K562 (cell line): ENCODE measurements at regions not wholly inside any gene's neighbourhood (a gene's known extent, or its start where the extent isn't known, plus 50 kb on each side); places are given as distances from the start of the nearest gene placed in this dataset.

Experiments used
- ATAC-seq: fragments of 200-7000 bp; cut with Tn5 transposase; 3 replicates; pipeline ENCODE4 v1.9.1; 2020; ENCODE audit warnings: moderate library complexity
- BruUV-seq: library from RNA; stranded (reverse); fragments of 400-500 nt; replicated peaks from 2 replicates; lab custom pipeline; 2021; lab: Mats Ljungman, UMichigan
- CTCF ChIA-PET: fragments of 300-600 bp; formaldehyde crosslinking; extraction: SDS; loops from one replicate; lab custom pipeline; 2021; ENCODE audit warnings: low intra/inter-chr PET ratio; lab: Yijun Ruan, JAX
- POLR2A ChIA-PET: fragments of 300-600, 350-650 bp; sonication (Branson Sonifier 250); formaldehyde crosslinking; extraction: SDS; loops from one replicate; lab custom pipeline; 2021; ENCODE audit warnings: antibody characterized with exemption, inconsistent platforms; lab: Yijun Ruan, JAX
- DNase-seq, 4 experiments: peaks; one replicate each; pipeline versions ENCODE4 v3.0.0 to v3.0.0-alpha.2; 2011 to 2018; ENCODE audit warnings: low spot score in 3 of 4, mixed read lengths in 3 of 4; ENCODE audit errors: extremely low read depth in 1 of 4
- FAIRE-seq: peaks from 2 replicates; lab custom pipeline; 2011; peaks lifted over from hg19 to GRCh38; lab: Jason Lieb, UNC
- H2AFZ ChIP-seq: 2 replicates; pipeline ENCODE4 v1.6.0; 2011; ENCODE audit warnings: low read depth, low read length, control low read depth, inconsistent platforms
- H3K27ac ChIP-seq: fragments of 200-600 bp; 3 replicates; pipeline ENCODE4 v1.8.0; 2011; ENCODE audit warnings: low read depth, mild to moderate bottlenecking, control low read depth, inconsistent platforms, low read length, moderate library complexity, mixed read lengths; ENCODE audit errors: extremely low read depth
- H3K27me3 ChIP-seq, 2 experiments: fragments of 300-600 bp in 1 of 2; 2 replicates in 1 of 2; 3 replicates in 1 of 2; pipeline versions ENCODE4 v1.6.0 to v1.8.0; 2011; ENCODE audit warnings: inconsistent platforms in 2 of 2, low read length in 2 of 2, mild to moderate bottlenecking in 1 of 2, mixed read lengths in 1 of 2, moderate library complexity in 1 of 2; ENCODE audit not compliant: control insufficient read depth in 2 of 2, insufficient read depth in 2 of 2
- H3K36me3 ChIP-seq: fragments of 300-600 bp; 3 replicates; pipeline ENCODE4 v1.8.0; 2011; ENCODE audit warnings: mild to moderate bottlenecking, low read length, inconsistent platforms; ENCODE audit not compliant: control insufficient read depth, insufficient read depth
- H3K4me1 ChIP-seq, 2 experiments: fragments of 200-600 bp in 1 of 2; replicated peaks in 1 of 2; 2 replicates in 1 of 2; 3 replicates in 1 of 2; pipeline versions ENCODE4 v1.5.1 to v1.8.0; 2011; ENCODE audit warnings: inconsistent platforms in 2 of 2, low read length in 2 of 2, mild to moderate bottlenecking in 1 of 2, mixed read lengths in 1 of 2, moderate library complexity in 1 of 2; ENCODE audit not compliant: control insufficient read depth in 2 of 2, insufficient read depth in 2 of 2
- H3K4me2 ChIP-seq: 2 replicates; pipeline ENCODE4 v1.6.1; 2011; ENCODE audit warnings: low read length, control low read depth, inconsistent platforms, mixed read lengths; ENCODE audit not compliant: insufficient read depth
- H3K4me3 ChIP-seq: fragments of 200-600 bp; sonication (generic), shearing (Covaris generic); 2 replicates; pipeline ENCODE4 v1.5.1; 2016; ENCODE audit warnings: control low read depth, inconsistent platforms
- H3K79me2 ChIP-seq: fragments of 200-600 bp; 3 replicates; pipeline ENCODE4 v1.8.0; 2011; ENCODE audit warnings: low read length, inconsistent platforms; ENCODE audit not compliant: control insufficient read depth, insufficient read depth
- H3K9ac ChIP-seq, 2 experiments: 2 replicates each; pipeline versions ENCODE4 v1.6.0 to v1.6.1; 2011; ENCODE audit warnings: low read depth in 2 of 2, low read length in 2 of 2, control low read depth in 1 of 2, inconsistent platforms in 1 of 2, mild to moderate bottlenecking in 1 of 2, mixed read lengths in 1 of 2; ENCODE audit not compliant: insufficient read depth in 1 of 2
- H3K9me1 ChIP-seq: one replicate; pipeline ENCODE4 v1.6.0; 2011; ENCODE audit warnings: inconsistent platforms, mild to moderate bottlenecking, low read length, moderate library complexity; ENCODE audit not compliant: control insufficient read depth, insufficient read depth
- H3K9me3 ChIP-seq: replicated peaks from 2 replicates; pipeline ENCODE4 v1.5.1; 2011; ENCODE audit warnings: low read depth, low read length, inconsistent platforms; ENCODE audit not compliant: control insufficient read depth, insufficient read depth
- H4K20me1 ChIP-seq: replicated peaks from 2 replicates; pipeline ENCODE4 v1.6.1; 2011; ENCODE audit warnings: low read length, inconsistent platforms, mixed read lengths; ENCODE audit not compliant: control insufficient read depth, insufficient read depth
- CBX1 ChIP-seq: sonication (generic); IDR thresholded peaks from 2 replicates; pipeline ENCODE4 v1.6.1; 2016; ENCODE audit warnings: antibody characterized with exemption, low read depth, mild to moderate bottlenecking
- CHD2 ChIP-seq: IDR thresholded peaks from 2 replicates; pipeline ENCODE4 v1.6.1; 2011; ENCODE audit warnings: low read depth, low read length
- E2F3 ChIP-seq: fragments of 250-450 bp; sonication (Bioruptor Pico); IDR thresholded peaks from 2 replicates; pipeline ENCODE4 v1.4.0; 2020; ENCODE audit warnings: mild to moderate bottlenecking
- ELK1 ChIP-seq: sonication (generic); formaldehyde crosslinking; IDR thresholded peaks from 2 replicates; pipeline ENCODE4 v1.8.1; 2022; ENCODE audit warnings: missing genetic modification reagents
- GABPB2 ChIP-seq: fragments of 250-450 bp; sonication (Bioruptor Pico); conservative IDR thresholded peaks from 2 replicates; pipeline ENCODE4 v1.5.1; 2021; ENCODE audit warnings: mild to moderate bottlenecking
- JUND ChIP-seq, 2 experiments: IDR thresholded peaks; 2 replicates in 1 of 2; 3 replicates in 1 of 2; pipeline ENCODE4 v1.6.1; 2011; ENCODE audit warnings: borderline replicate concordance in 2 of 2, low read depth in 2 of 2, low read length in 2 of 2, improper control_type of control experiment in 1 of 2, missing biosample characterization in 1 of 2, missing genetic modification characterization in 1 of 2, missing genetic modification reagents in 1 of 2
- LCOR ChIP-seq: sonication (generic); formaldehyde crosslinking; IDR thresholded peaks from 2 replicates; pipeline ENCODE4 v1.8.0; 2022; ENCODE audit warnings: mild to moderate bottlenecking, missing genetic modification reagents
- NFRKB ChIP-seq: fragments of 450-650 bp; IDR thresholded peaks from 2 replicates; pipeline ENCODE4 v1.6.1; 2016; ENCODE audit warnings: low read depth
- RCOR1 ChIP-seq, 2 experiments: IDR thresholded peaks; 2 replicates each; pipeline ENCODE4 v1.6.1; 2012; ENCODE audit warnings: low read depth in 2 of 2, low read length in 2 of 2, borderline replicate concordance in 1 of 2, improper control_type of control experiment in 1 of 2
- RHOXF2B ChIP-seq: fragments of 250-450 bp; sonication (Bioruptor Pico); conservative IDR thresholded peaks from 2 replicates; pipeline ENCODE4 v1.5.1; 2021
- SIX5 ChIP-seq, 2 experiments: IDR thresholded peaks; 2 replicates each; pipeline ENCODE4 v1.6.1; 2011; ENCODE audit warnings: low read length in 2 of 2, borderline replicate concordance in 1 of 2, low read depth in 1 of 2, mild to moderate bottlenecking in 1 of 2, moderate library complexity in 1 of 2; ENCODE audit not compliant: insufficient read depth in 1 of 2
- TAF7 ChIP-seq: fragments of 450-650 bp; IDR thresholded peaks from 2 replicates; pipeline ENCODE4 v1.6.1; 2016; ENCODE audit warnings: missing genetic modification characterization, missing compliant biosample characterization
- TCF7 ChIP-seq: sonication (generic); IDR thresholded peaks from 2 replicates; pipeline ENCODE4 v1.6.1; 2016; ENCODE audit warnings: antibody characterized with exemption, borderline replicate concordance
- UBTF ChIP-seq, 2 experiments: IDR thresholded peaks; 2 replicates each; pipeline ENCODE4 v1.6.1; 2012; ENCODE audit warnings: improper control_type of control experiment in 2 of 2, low read depth in 2 of 2, low read length in 2 of 2, borderline replicate concordance in 1 of 2
- ZNF217 ChIP-seq: sonication (generic); formaldehyde crosslinking; IDR thresholded peaks from 2 replicates; pipeline ENCODE4 v1.8.0; 2022; ENCODE audit warnings: mild to moderate bottlenecking, missing genetic modification reagents
- ZNF57 ChIP-seq: fragments of 450-650 bp; formaldehyde crosslinking; IDR thresholded peaks from 2 replicates; pipeline ENCODE4 v1.4.0; 2020; ENCODE audit warnings: mild to moderate bottlenecking, moderate library complexity
- WGBS: fragments of 100-300 bp; shearing (Covaris generic); methylation state at CpG from one replicate; pipeline ENCODE4 v1.1.6; 2016; ENCODE audit warnings: low coverage, mixed read lengths; ENCODE audit not compliant: insufficient coverage; ENCODE audit errors: missing lambda C conversion rate; 5-methylcytosine and 5-hydroxymethylcytosine counted together
- in situ Hi-C: fragments of 300-500 bp; cut with MboI; formaldehyde crosslinking; loops from 4 replicates; pipeline ENCODE4 v1.15.0; 2018; ENCODE audit warnings: inconsistent platforms, mixed read lengths
- intact Hi-C: fragments of 100-400 bp; cut with micrococcal nuclease; formaldehyde crosslinking; loops from 2 replicates; pipeline ENCODE4 v1.14.2; 2022

- TF ChIP-seq NFRKB: no peak
- TF ChIP-seq GABPB2 (CRISPR knock-in tag): no peak
- TF ChIP-seq CHD2: no peak
- no peak for TF ChIP-seq CBX1
- no peak for TF ChIP-seq UBTF (IDR thresholded peaks at IDR 0.05; ENCODE audit: borderline replicate concordance in 1 of 2, low read depth in 2 of 2, low read length in 2 of 2)
- no peak for TF ChIP-seq RHOXF2B (CRISPR knock-in tag)
- no peak for TF ChIP-seq LCOR (CRISPR knock-in tag)
- no peak for TF ChIP-seq JUND (IDR thresholded peaks at IDR 0.05; ENCODE audit: borderline replicate concordance, low read depth, low read length)
- TF ChIP-seq JUND (tag; IDR thresholded peaks at IDR 0.05; ENCODE audit: borderline replicate concordance, low read depth, low read length): no peak
- no peak for TF ChIP-seq ZNF57 (CRISPR knock-in tag)
- no peak for TF ChIP-seq TCF7
- TF ChIP-seq, all 486 proteins: peak for 0
These were observed 450.3 kb upstream of the BTBD3 start (continued) for GRCh38 chr20:11467436-11467835.

GRCh38 chr20:11468880-11469279 is 448.8 kb upstream of the BTBD3 start:
- CTCF ChIA-PET: no interaction called here
- in situ Hi-C loops: no loop called here
- H3K4me3 ChIP-seq: no peak overlapping the region
- H3K9me3 ChIP-seq: no peaks in the 10 kb centered on the region
- no peak for ATAC-seq
- H3K4me1 ChIP-seq: no peaks in the 10 kb centered on the region
- H3K4me2 ChIP-seq: no peak overlapping the region
- H3K9me1 ChIP-seq: no peaks in the 10 kb centered on the region
- no peaks in the 10 kb centered on the region for H3K27me3 ChIP-seq
- intact Hi-C loops: no loop called here
- H3K27ac ChIP-seq: no peak overlapping the region
- POLR2A ChIA-PET: no interaction called here
- no peaks in the 10 kb centered on the region for H4K20me1 ChIP-seq
- no peak overlapping the region for H3K9ac ChIP-seq
- no peaks in the 10 kb centered on the region for H3K79me2 ChIP-seq
- TF ChIP-seq SIX5 (IDR thresholded peaks at IDR 0.05; ENCODE audit: borderline replicate concordance in 1 of 2, insufficient read depth in 1 of 2, low read depth in 1 of 2, low read length in 2 of 2) (no peak), RCOR1 (IDR thresholded peaks at IDR 0.05; ENCODE audit: borderline replicate concordance in 1 of 2, low read depth in 2 of 2, low read length in 2 of 2) (no peak), ZNF217 (CRISPR knock-in tag) (no peak), ELK1 (CRISPR knock-in tag) (no peak), E2F3 (CRISPR knock-in tag) (no peak), TAF7 (tag) (no peak)
- TF ChIP-seq, all 486 proteins: peak for 0
- FAIRE-seq (no peak), DNase-seq (no peak)
- WGBS: 0% methylated on average over 2 of the region's 2 CpGs
- Histone ChIP-seq H3K36me3 (no peaks in the 10 kb centered on the region), H2AFZ (no peak overlapping the region)
- BruUV-seq: no TSS peak
